ENCODE measurements at regions not wholly inside any gene's neighbourhood (a gene's known extent, or its start where the extent isn't known, plus 50 kb on each side); places are given as distances from the start of the nearest gene placed in this dataset.

DNA sequence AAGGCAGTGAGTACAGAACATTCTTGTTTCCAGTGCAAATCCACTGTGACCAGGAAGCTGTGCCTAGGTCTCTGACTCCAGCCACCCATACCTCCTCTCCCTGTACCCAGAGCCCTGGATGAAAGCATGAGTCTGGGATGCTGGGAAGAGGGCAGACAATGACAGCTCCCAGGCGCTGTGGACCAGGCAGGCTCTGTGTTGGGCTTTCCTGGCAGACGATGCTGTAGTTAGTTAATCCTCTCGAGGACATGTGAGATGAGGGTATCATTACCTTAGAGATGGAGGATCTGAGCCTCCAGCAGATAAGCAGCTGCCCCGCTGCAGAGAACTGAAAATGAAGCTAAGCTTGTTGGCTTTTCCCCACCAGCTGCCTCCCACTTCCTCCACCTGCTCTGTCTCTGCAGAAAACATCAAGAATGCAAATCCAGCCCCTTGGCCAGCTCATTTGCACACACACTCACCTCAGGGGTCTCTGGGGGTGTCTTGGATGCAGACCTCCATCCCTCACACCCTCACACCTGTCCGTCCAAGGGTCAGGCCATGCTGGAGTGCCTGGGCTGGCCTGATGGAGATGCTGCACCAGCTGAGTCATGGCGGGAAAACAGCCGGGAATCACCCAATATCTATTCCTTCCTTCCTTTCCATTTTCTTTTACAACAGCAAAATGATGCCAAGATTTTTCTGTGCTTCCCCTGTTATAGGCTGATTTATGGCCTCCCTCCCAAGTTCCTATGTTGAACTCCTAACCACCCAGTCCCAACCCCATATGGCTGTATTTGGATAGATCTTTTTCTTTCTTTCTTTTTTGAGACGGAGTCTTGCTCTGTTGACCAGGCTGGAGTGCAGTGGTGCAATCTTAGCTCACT is 94.9 kb upstream of the SEPTIN5 start:
- Histone ChIP-seq H3K4me3 (no peak overlapping the region), H3K4me1 (no peaks in the 10 kb centered on the region), H3K36me3 (ENCODE audit: insufficient read depth in 1 of 2, low read depth in 1 of 2) (no peaks in the 10 kb centered on the region), H3K9me3 (no peaks in the 10 kb centered on the region), H3K27me3 (ENCODE audit: insufficient read depth in 3 of 3, low read length in 2 of 3) (peaks cover 0 to 10% (median 2%) of the 10 kb centered on the region in 3 donors), H3K27ac (no peak overlapping the region)
- intact Hi-C loops (cut with DNase I) = loop anchor here (5.0 to 10.0 kb wide), 3 partner anchors 42 to 235 kb away; partner anchors contain the start of gene CLDN5 (in 1 of the 2)
- TF ChIP-seq, protein P1, sequence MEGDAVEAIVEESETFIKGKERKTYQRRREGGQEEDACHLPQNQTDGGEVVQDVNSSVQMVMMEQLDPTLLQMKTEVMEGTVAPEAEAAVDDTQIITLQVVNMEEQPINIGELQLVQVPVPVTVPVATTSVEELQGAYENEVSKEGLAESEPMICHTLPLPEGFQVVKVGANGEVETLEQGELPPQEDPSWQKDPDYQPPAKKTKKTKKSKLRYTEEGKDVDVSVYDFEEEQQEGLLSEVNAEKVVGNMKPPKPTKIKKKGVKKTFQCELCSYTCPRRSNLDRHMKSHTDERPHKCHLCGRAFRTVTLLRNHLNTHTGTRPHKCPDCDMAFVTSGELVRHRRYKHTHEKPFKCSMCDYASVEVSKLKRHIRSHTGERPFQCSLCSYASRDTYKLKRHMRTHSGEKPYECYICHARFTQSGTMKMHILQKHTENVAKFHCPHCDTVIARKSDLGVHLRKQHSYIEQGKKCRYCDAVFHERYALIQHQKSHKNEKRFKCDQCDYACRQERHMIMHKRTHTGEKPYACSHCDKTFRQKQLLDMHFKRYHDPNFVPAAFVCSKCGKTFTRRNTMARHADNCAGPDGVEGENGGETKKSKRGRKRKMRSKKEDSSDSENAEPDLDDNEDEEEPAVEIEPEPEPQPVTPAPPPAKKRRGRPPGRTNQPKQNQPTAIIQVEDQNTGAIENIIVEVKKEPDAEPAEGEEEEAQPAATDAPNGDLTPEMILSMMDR (IDR thresholded peaks at IDR 0.05) = no peak
- ATAC-seq = no peak
- WGBS, 3 donors = 62 to 69% (median 64%) methylated on average over 8 of the region's 8 CpGs
- no peak for DNase-seq

GRCh38 chr22:19620742-19621371 is 93.4 kb upstream of the SEPTIN5 start:
- no peak overlapping the region for H3K4me3 ChIP-seq
- peaks cover 0 to 17% (median 2%) of the 10 kb centered on the region in 3 donors for H3K27me3 ChIP-seq (ENCODE audit: insufficient read depth in 3 of 3, low read length in 2 of 3)
- ATAC-seq (peak in 1 of 4 donors; percentile 36), DNase-seq (no peak)
- no peaks in the 10 kb centered on the region for H3K36me3 ChIP-seq (ENCODE audit: insufficient read depth in 1 of 2, low read depth in 1 of 2)
- intact Hi-C loops (cut with DNase I) = loop anchor here (5.0 to 10.0 kb wide), 3 partner anchors 44 to 236 kb away; partner anchors contain the start of gene CLDN5 (in 1 of the 2)
- H3K9me3 ChIP-seq = no peaks in the 10 kb centered on the region
- peak overlapping the region; percentile 36 for H3K27ac ChIP-seq
- TF ChIP-seq, protein P1 (IDR thresholded peaks at IDR 0.05) = no peak
- WGBS, 3 donors = 40% methylated on average over 21 of the region's 21 CpGs
- no peaks in the 10 kb centered on the region for H3K4me1 ChIP-seq

GRCh38 chr22:19621373-19622060 is 92.8 kb upstream of the SEPTIN5 start:
- intact Hi-C loops (cut with DNase I) = loop anchor here (5.0 to 10.0 kb wide), 3 partner anchors 44 to 237 kb away; partner anchors contain the start of gene CLDN5 (in 1 of the 2)
- H3K27ac ChIP-seq = peak overlapping the region; percentile 30
- TF ChIP-seq, protein P1 (IDR thresholded peaks at IDR 0.05) = no peak
- no peak for ATAC-seq
- 56 to 65% (median 59%) methylated on average over 18 of the region's 18 CpGs for WGBS, 3 donors
- DNase-seq = no peak
- H3K4me3 ChIP-seq = no peak overlapping the region
- H3K4me1 ChIP-seq = no peaks in the 10 kb centered on the region
- peaks cover 0 to 17% (median 5%) of the 10 kb centered on the region in 3 donors for H3K27me3 ChIP-seq (ENCODE audit: insufficient read depth in 3 of 3, low read length in 2 of 3)
- no peaks in the 10 kb centered on the region for H3K36me3 ChIP-seq (ENCODE audit: insufficient read depth in 1 of 2, low read depth in 1 of 2)
- no peaks in the 10 kb centered on the region for H3K9me3 ChIP-seq

- Histone ChIP-seq H3K27me3 (ENCODE audit: insufficient read depth in 3 of 3, low read length in 2 of 3) (peaks cover 0 to 20% (median 5%) of the 10 kb centered on the region in 3 donors), H3K9me3 (no peaks in the 10 kb centered on the region), H3K4me1 (no peaks in the 10 kb centered on the region), H3K4me3 (no peak overlapping the region), H3K36me3 (ENCODE audit: insufficient read depth in 1 of 2, low read depth in 1 of 2) (no peaks in the 10 kb centered on the region), H3K27ac (no peak overlapping the region)
- TF ChIP-seq, protein P1 (IDR thresholded peaks at IDR 0.05) = no peak
- no peak for ATAC-seq
- DNase-seq = no peak
- intact Hi-C loops (cut with DNase I) = loop anchor here (5.0 to 10.0 kb wide), 3 partner anchors 45 to 237 kb away; partner anchors contain the start of gene CLDN5 (in 1 of the 2)
- 52 to 60% (median 54%) methylated on average over 11 of the region's 11 CpGs for WGBS, 3 donors
These were observed 92.3 kb upstream of the SEPTIN5 start for GRCh38 chr22:19622061-19622441.
